ENCODE measurements at regions not wholly inside any gene's neighbourhood (a gene's known extent, or its start where the extent isn't known, plus 50 kb on each side); places are given as distances from the start of the nearest gene placed in this dataset.

DNA sequence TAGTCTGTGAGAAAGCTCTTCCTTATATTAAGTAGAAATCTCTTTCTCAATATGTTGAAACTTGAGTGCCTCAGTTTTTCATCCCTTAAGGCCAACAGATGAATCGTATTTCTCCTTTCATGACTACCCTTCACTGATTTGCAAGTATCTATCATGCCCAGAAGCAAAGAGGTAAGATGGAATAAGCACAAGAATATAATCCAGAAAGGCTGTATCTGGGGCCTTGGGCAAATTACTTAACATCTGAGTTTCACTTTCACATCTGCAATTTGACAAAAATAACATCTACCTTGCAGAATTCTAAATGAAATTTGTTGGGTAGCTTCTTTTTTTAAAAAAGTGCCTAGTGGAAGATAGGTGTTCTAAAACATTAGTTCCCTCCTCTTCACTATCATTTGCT is 552.4 kb upstream of the ANO5 start:
- no CpG with 5 or more reads among the region's 1 CpG for WGBS (ENCODE audit: insufficient coverage)
- Mint-ChIP-seq H3K27me3 (ENCODE audit: low read depth in 3 of 3) (no peaks in the 10 kb centered on the region), H3K4me3 (no peak overlapping the region), H3K4me1 (peaks cover 38% of the 10 kb centered on the region), H3K36me3 (peaks cover 0 to 6% of the 10 kb centered on the region in 2 donors), H3K9me3 (peaks cover 4 to 13% (median 8%) of the 10 kb centered on the region in 7 donors), H3K27ac (peak overlapping the region in 6 of 7 donors; percentile 32 to 87 (median 76))
- no peak for TF ChIP-seq CTCF (IDR thresholded peaks at IDR 0.05)
- no peaks in the 10 kb centered on the region for H3K27me3 ChIP-seq (ENCODE audit: control insufficient read depth in 2 of 2, insufficient read depth in 2 of 2, low read length in 2 of 2)
- H3K4me3 ChIP-seq (replicated peaks in 1 of 3; ENCODE audit: low read depth in 2 of 3, low read length in 3 of 3) = no peak overlapping the region
- H3K4me2 ChIP-seq (replicated peaks; ENCODE audit: extremely low read depth, low read length, poor library complexity, severe bottlenecking) = peak overlapping the region; percentile 37
- peak overlapping the region; percentile 32 for H3K9ac ChIP-seq (ENCODE audit: insufficient read depth, low read length, poor library complexity, severe bottlenecking)
- intact Hi-C loops (cut with micrococcal nuclease) = no loop called here
- no peaks in the 10 kb centered on the region for H4K20me1 ChIP-seq (ENCODE audit: insufficient read depth, low read length)
- H3K79me2 ChIP-seq (ENCODE audit: insufficient read depth, low read length) = no peaks in the 10 kb centered on the region
- H3K4me1 ChIP-seq (ENCODE audit: control insufficient read depth in 1 of 2, insufficient read depth in 2 of 2, low read length in 2 of 2) = peaks cover 14 to 28% of the 10 kb centered on the region in 2 donors
- no peaks in the 10 kb centered on the region for H3K36me3 ChIP-seq (replicated peaks in 1 of 2; ENCODE audit: control insufficient read depth in 1 of 2, insufficient read depth in 2 of 2, low read length in 2 of 2)
- H3K27ac ChIP-seq (ENCODE audit: low read depth in 1 of 2, low read length in 2 of 2) = peak overlapping the region in 1 of 2 donors; percentile 78
- H3K9me3 ChIP-seq (replicated peaks in 1 of 2; ENCODE audit: control insufficient read depth in 1 of 2, insufficient read depth in 1 of 2, low read length in 2 of 2) = peaks cover 0 to 6% of the 10 kb centered on the region in 2 donors
- peak; percentile 7 to 23 (median 12) for DNase-seq
- H2AFZ ChIP-seq (ENCODE audit: insufficient read depth, low read depth, low read length, poor library complexity, severe bottlenecking) = peak overlapping the region; percentile 63

DNA sequence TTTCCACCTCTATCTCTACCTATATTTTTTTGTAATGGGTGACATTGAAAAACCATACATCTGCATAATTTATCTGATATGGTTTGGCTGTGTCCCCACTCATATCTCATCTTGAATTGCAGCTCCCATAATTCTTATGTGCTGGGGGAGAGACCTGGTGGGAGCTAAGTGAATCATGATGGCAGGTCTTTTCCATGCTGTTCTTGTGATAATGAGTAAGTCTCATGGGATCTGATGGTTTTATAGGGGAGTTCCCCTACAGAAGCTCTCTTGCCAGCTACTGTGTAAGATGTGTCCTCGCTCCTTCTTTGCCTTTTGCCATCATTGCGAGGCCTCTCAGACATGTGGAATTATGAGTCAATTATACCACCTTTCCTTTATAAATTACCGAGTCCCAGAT is 551.0 kb upstream of the ANO5 start:
- WGBS (ENCODE audit: insufficient coverage) = no CpG with 5 or more reads among the region's 3 CpGs
- no peak for TF ChIP-seq CTCF (IDR thresholded peaks at IDR 0.05)
- intact Hi-C loops (cut with micrococcal nuclease) = no loop called here
- H2AFZ ChIP-seq (ENCODE audit: insufficient read depth, low read depth, low read length, poor library complexity, severe bottlenecking) = no peak overlapping the region
- DNase-seq = peak in 1 of 3 donors; percentile 19
- Mint-ChIP-seq H3K27ac (peak overlapping the region in 1 of 7 donors; percentile 38), H3K36me3 (peaks cover 0 to 6% of the 10 kb centered on the region in 2 donors), H3K27me3 (ENCODE audit: low read depth in 3 of 3) (peaks cover 0 to 2% (median 0%) of the 10 kb centered on the region in 3 donors), H3K9me3 (peaks cover 4 to 13% (median 8%) of the 10 kb centered on the region in 7 donors), H3K4me1 (peaks cover 31% of the 10 kb centered on the region), H3K4me3 (no peak overlapping the region)
- no peaks in the 10 kb centered on the region for H4K20me1 ChIP-seq (ENCODE audit: insufficient read depth, low read length)
- no peak overlapping the region for H3K4me3 ChIP-seq (replicated peaks in 1 of 3; ENCODE audit: low read depth in 2 of 3, low read length in 3 of 3)
- H3K4me1 ChIP-seq (ENCODE audit: control insufficient read depth in 1 of 2, insufficient read depth in 2 of 2, low read length in 2 of 2) = peaks cover 9 to 18% of the 10 kb centered on the region in 2 donors
- H3K4me2 ChIP-seq (replicated peaks; ENCODE audit: extremely low read depth, low read length, poor library complexity, severe bottlenecking) = no peak overlapping the region
- no peaks in the 10 kb centered on the region for H3K27me3 ChIP-seq (ENCODE audit: control insufficient read depth in 2 of 2, insufficient read depth in 2 of 2, low read length in 2 of 2)
- H3K27ac ChIP-seq (ENCODE audit: low read depth in 1 of 2, low read length in 2 of 2) = no peak overlapping the region
- no peaks in the 10 kb centered on the region for H3K36me3 ChIP-seq (replicated peaks in 1 of 2; ENCODE audit: control insufficient read depth in 1 of 2, insufficient read depth in 2 of 2, low read length in 2 of 2)
- H3K9me3 ChIP-seq (replicated peaks in 1 of 2; ENCODE audit: control insufficient read depth in 1 of 2, insufficient read depth in 1 of 2, low read length in 2 of 2) = peaks cover 0 to 6% of the 10 kb centered on the region in 2 donors
- H3K9ac ChIP-seq (ENCODE audit: insufficient read depth, low read length, poor library complexity, severe bottlenecking) = no peak overlapping the region
- no peaks in the 10 kb centered on the region for H3K79me2 ChIP-seq (ENCODE audit: insufficient read depth, low read length)

Data from CD14-positive monocyte (primary cell).